GM21786 (cell line): ENCODE measurements at regions not wholly inside any gene's neighbourhood (a gene's known extent, or its start where the extent isn't known, plus 50 kb on each side); places are given as distances from the start of the nearest gene placed in this dataset.
"Not testable (repeated sequence)": the region's sequence is repeated elsewhere in the genome, so short reads cannot be mapped to it uniquely, and the experiment has no call there.

Experiments used
- ATAC-seq: cut with Tn5 transposase; IDR thresholded peaks from one replicate; pipeline ENCODE4 v1.9.1; 2021; ENCODE audit not compliant: unreplicated experiment

- ATAC-seq, result no peak
These were observed 659.1 kb downstream of the EFNA5 start for GRCh38 chr5:107011605-107012004.

GRCh38 chr5:107010060-107010459, 660.7 kb downstream of the EFNA5 start:
- no peak for ATAC-seq

GRCh38 chr5:107005653-107006052, 665.1 kb downstream of the EFNA5 start:
- no peak for ATAC-seq

GRCh38 chr5:107005161-107005560, 665.6 kb downstream of the EFNA5 start:
- ATAC-seq, result no peak

GRCh38 chr5:107002115-107002514, 668.6 kb downstream of the EFNA5 start:
- no peak for ATAC-seq

GRCh38 chr5:106999506-106999905, 671.2 kb downstream of the EFNA5 start:
- not testable (repeated sequence) for ATAC-seq

- no peak for ATAC-seq
These were observed 684.7 kb downstream of the EFNA5 start for GRCh38 chr5:106986006-106986405.

GRCh38 chr5:106985174-106985573, 685.6 kb downstream of the EFNA5 start:
- ATAC-seq, result no peak

- ATAC-seq, result not testable (repeated sequence)
These were observed 691.6 kb downstream of the EFNA5 start for GRCh38 chr5:106979178-106979577.

- not testable (repeated sequence) for ATAC-seq
These were observed 692.1 kb downstream of the EFNA5 start for GRCh38 chr5:106978582-106979165.

- ATAC-seq, result no peak
These were observed 694.4 kb downstream of the EFNA5 start for GRCh38 chr5:106976363-106976762.

GRCh38 chr5:106974272-106974671, 696.5 kb downstream of the EFNA5 start:
- no peak for ATAC-seq

GRCh38 chr5:106966686-106967315, 703.9 kb downstream of the EFNA5 start:
- ATAC-seq, result no peak

- no peak for ATAC-seq
These were observed 706.6 kb downstream of the EFNA5 start for GRCh38 chr5:106964132-106964531.

- no peak for ATAC-seq
These were observed 707.1 kb downstream of the EFNA5 start for GRCh38 chr5:106963630-106964029.

GRCh38 chr5:106962464-106963230, 708.1 kb downstream of the EFNA5 start:
- ATAC-seq, result no peak

GRCh38 chr5:106959387-106959786, 711.4 kb downstream of the EFNA5 start:
- ATAC-seq, result no peak

GRCh38 chr5:106957336-106957735, 713.4 kb downstream of the EFNA5 start:
- no peak for ATAC-seq

- ATAC-seq, result no peak
These were observed 713.9 kb downstream of the EFNA5 start for GRCh38 chr5:106956886-106957285.

GRCh38 chr5:106956187-106956586, 714.5 kb downstream of the EFNA5 start:
- no peak for ATAC-seq

GRCh38 chr5:106940986-106941385, 729.8 kb downstream of the EFNA5 start:
- no peak for ATAC-seq

GRCh38 chr5:106940301-106940846, 730.4 kb downstream of the EFNA5 start:
- ATAC-seq, result no peak
